ENCODE measurements at regions not wholly inside any gene's neighbourhood (a gene's known extent, or its start where the extent isn't known, plus 50 kb on each side); places are given as distances from the start of the nearest gene placed in this dataset.
"Not testable (repeated sequence)": the region's sequence is repeated elsewhere in the genome, so short reads cannot be mapped to it uniquely, and the experiment has no call there.

DNA sequence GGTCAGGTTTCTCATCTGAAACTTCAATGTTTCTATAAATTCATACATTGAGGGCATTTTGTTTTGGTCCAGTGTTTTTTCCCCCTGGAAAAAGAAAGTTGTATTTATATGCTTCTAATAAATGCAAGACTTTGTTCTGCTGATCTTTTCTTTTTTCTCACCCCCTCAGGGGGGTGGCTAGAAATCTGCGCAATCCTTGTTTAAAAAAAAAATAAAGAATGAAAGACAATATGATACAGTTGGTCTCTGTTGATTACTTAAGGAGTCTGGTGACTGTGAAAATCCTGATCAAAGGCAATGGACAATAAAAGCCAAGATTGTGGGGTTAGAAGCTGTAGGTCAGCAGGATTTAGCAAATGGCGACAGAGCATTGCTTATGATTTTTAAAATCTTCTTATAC, 180.5 kb downstream of the KIT start:
- H3K9ac ChIP-seq (ENCODE audit: extremely low read depth, low read length, poor library complexity, severe bottlenecking): no peak overlapping the region
- H3K27me3 ChIP-seq (ENCODE audit: control insufficient read depth, insufficient read depth, low read length, poor library complexity, severe bottlenecking): no peaks in the 10 kb centered on the region
- H3K36me3 ChIP-seq (ENCODE audit: control insufficient read depth, insufficient read depth, low read length): no peaks in the 10 kb centered on the region
- H3K9me3 ChIP-seq (ENCODE audit: control insufficient read depth, low read length): no peaks in the 10 kb centered on the region
- no peaks in the 10 kb centered on the region for H3K4me1 ChIP-seq (ENCODE audit: control insufficient read depth, insufficient read depth, low read length)
- Mint-ChIP-seq H3K9me3 (no peaks in the 10 kb centered on the region), H3K27ac (no peak overlapping the region), H3K4me3 (no peak overlapping the region), H3K27me3 (ENCODE audit: insufficient read depth) (no peaks in the 10 kb centered on the region), H3K4me1 (peaks cover 30% of the 10 kb centered on the region), H3K36me3 (ENCODE audit: low read depth) (no peaks in the 10 kb centered on the region)
- no peak for DNase-seq
- no peak for TF ChIP-seq CTCF (conservative IDR thresholded peaks at IDR 0.05)
- WGBS, 2 experiments (ENCODE audit: insufficient coverage in 1 of 2, insufficient read length in 1 of 2): 97% methylated on average over 2 of the region's 2 CpGs; no CpG with 5 or more reads in 1 of the 2 experiments
- H3K4me3 ChIP-seq (ENCODE audit: low read length): no peak overlapping the region
- no peak overlapping the region for H3K27ac ChIP-seq (ENCODE audit: low read depth, low read length)

- Histone ChIP-seq H3K36me3 (ENCODE audit: control insufficient read depth, insufficient read depth, low read length) (no peaks in the 10 kb centered on the region), H3K27me3 (ENCODE audit: control insufficient read depth, insufficient read depth, low read length, poor library complexity, severe bottlenecking) (no peaks in the 10 kb centered on the region), H3K4me3 (ENCODE audit: low read length) (no peak overlapping the region), H3K4me1 (ENCODE audit: control insufficient read depth, insufficient read depth, low read length) (no peaks in the 10 kb centered on the region), H3K9me3 (ENCODE audit: control insufficient read depth, low read length) (no peaks in the 10 kb centered on the region), H3K27ac (ENCODE audit: low read depth, low read length) (no peak overlapping the region), H3K9ac (ENCODE audit: extremely low read depth, low read length, poor library complexity, severe bottlenecking) (no peak overlapping the region)
- Mint-ChIP-seq H3K4me1 (peaks cover 25% of the 10 kb centered on the region), H3K36me3 (ENCODE audit: low read depth) (no peaks in the 10 kb centered on the region), H3K9me3 (peaks cover 2% of the 10 kb centered on the region), H3K27me3 (ENCODE audit: insufficient read depth) (no peaks in the 10 kb centered on the region), H3K27ac (peak overlapping the region; percentile 61), H3K4me3 (no peak overlapping the region)
- TF ChIP-seq CTCF (conservative IDR thresholded peaks at IDR 0.05): no peak
- no peak for DNase-seq
- 100% methylated on average over 1 of the region's 2 CpGs; no CpG with 5 or more reads in 1 of the 2 experiments for WGBS, 2 experiments (ENCODE audit: insufficient coverage in 1 of 2, insufficient read length in 1 of 2)
Measured at GRCh38 chr4:54837576-54838140, 179.9 kb downstream of the KIT start.

DNA sequence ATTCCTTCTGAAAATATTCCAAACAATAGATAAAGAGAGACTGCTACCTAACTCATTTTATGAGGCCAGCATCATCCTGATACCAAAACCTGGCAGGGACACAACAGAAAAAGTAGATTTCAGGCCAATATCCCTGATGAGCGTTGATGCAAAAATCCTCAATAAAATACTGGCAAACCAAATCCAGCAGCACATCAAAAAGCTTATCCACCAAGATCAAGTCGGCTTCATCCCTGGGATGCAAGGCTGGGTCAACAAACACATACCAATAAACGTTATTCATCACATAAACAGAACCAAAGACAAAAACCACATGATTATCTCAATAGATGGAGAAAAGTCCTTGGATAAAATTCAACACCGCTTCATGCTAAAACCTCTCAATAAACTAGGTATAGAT, 170.6 kb downstream of the KIT start:
- H3K36me3 ChIP-seq (ENCODE audit: control insufficient read depth, insufficient read depth, low read length); H3K4me1 ChIP-seq (ENCODE audit: control insufficient read depth, insufficient read depth, low read length); H3K9ac ChIP-seq (ENCODE audit: extremely low read depth, low read length, poor library complexity, severe bottlenecking); H3K27ac ChIP-seq (ENCODE audit: low read depth, low read length); H3K27me3 ChIP-seq (ENCODE audit: control insufficient read depth, insufficient read depth, low read length, poor library complexity, severe bottlenecking); H3K27me3 Mint-ChIP-seq (ENCODE audit: insufficient read depth); H3K4me1 Mint-ChIP-seq; H3K4me3 Mint-ChIP-seq; DNase-seq; H3K36me3 Mint-ChIP-seq (ENCODE audit: low read depth); H3K4me3 ChIP-seq (ENCODE audit: low read length); H3K27ac Mint-ChIP-seq: not testable (repeated sequence)
- H3K9me3 ChIP-seq (ENCODE audit: control insufficient read depth, low read length): peaks cover 11% of the 10 kb centered on the region
- H3K9me3 Mint-ChIP-seq: peaks cover 25% of the 10 kb centered on the region
- 79 to 84% methylated on average over 2 to 4 of the region's 4 CpGs for WGBS, 2 experiments (ENCODE audit: insufficient coverage in 1 of 2, insufficient read length in 1 of 2)

- Histone ChIP-seq H3K27ac (ENCODE audit: low read depth, low read length) (no peak overlapping the region), H3K9me3 (ENCODE audit: control insufficient read depth, low read length) (no peaks in the 10 kb centered on the region), H3K27me3 (ENCODE audit: control insufficient read depth, insufficient read depth, low read length, poor library complexity, severe bottlenecking) (no peaks in the 10 kb centered on the region), H3K9ac (ENCODE audit: extremely low read depth, low read length, poor library complexity, severe bottlenecking) (no peak overlapping the region), H3K36me3 (ENCODE audit: control insufficient read depth, insufficient read depth, low read length) (no peaks in the 10 kb centered on the region), H3K4me3 (ENCODE audit: low read length) (no peak overlapping the region), H3K4me1 (ENCODE audit: control insufficient read depth, insufficient read depth, low read length) (no peaks in the 10 kb centered on the region)
- no peaks in the 10 kb centered on the region for H3K4me1 Mint-ChIP-seq
- H3K27ac Mint-ChIP-seq: no peak overlapping the region
- no peak for DNase-seq
- H3K36me3 Mint-ChIP-seq (ENCODE audit: low read depth): no peaks in the 10 kb centered on the region
- TF ChIP-seq CTCF (conservative IDR thresholded peaks at IDR 0.05): no peak
- H3K27me3 Mint-ChIP-seq (ENCODE audit: insufficient read depth): peaks cover 3% of the 10 kb centered on the region
- H3K4me3 Mint-ChIP-seq: no peak overlapping the region
- H3K9me3 Mint-ChIP-seq: peaks cover 12% of the 10 kb centered on the region
- WGBS, 2 experiments (ENCODE audit: insufficient coverage in 1 of 2, insufficient read length in 1 of 2): 85% methylated on average over 1 of the region's 1 CpG; no CpG with 5 or more reads in 1 of the 2 experiments
Measured at GRCh38 chr4:54823616-54824015, 165.9 kb downstream of the KIT start.

Measured in endodermal cell (in vitro differentiated cells).